ENCODE measurements at regions not wholly inside any gene's neighbourhood (a gene's known extent, or its start where the extent isn't known, plus 50 kb on each side); places are given as distances from the start of the nearest gene placed in this dataset.

GRCh38 chr5:110038297-110038997 lies 348.7 kb downstream of the MAN2A1 start:
- Histone ChIP-seq H3K4me3 (replicated peaks in 1 of 3; ENCODE audit: insufficient read depth in 1 of 3, low read depth in 1 of 3, low read length in 3 of 3) (no peak overlapping the region), H4K20me1 (replicated peaks; ENCODE audit: control insufficient read depth, extremely low read depth, insufficient read depth, low read length) (no peaks in the 10 kb centered on the region), H2AFZ (ENCODE audit: low read depth, low read length) (no peak overlapping the region), H3K9me1 (replicated peaks; ENCODE audit: control insufficient read depth, extremely low read depth, insufficient read depth, low read length) (no peaks in the 10 kb centered on the region), H3K4me1 (ENCODE audit: control insufficient read depth, extremely low read depth, insufficient read depth, low read length) (no peaks in the 10 kb centered on the region), H3K9me3 (replicated peaks; ENCODE audit: control insufficient read depth, insufficient read depth, low read length) (no peaks in the 10 kb centered on the region), H3K79me2 (ENCODE audit: control insufficient read depth, insufficient read depth, low read length) (no peaks in the 10 kb centered on the region), H3K36me3 (ENCODE audit: control insufficient read depth in 2 of 2, extremely low read depth in 1 of 2, insufficient read depth in 2 of 2, low read length in 2 of 2) (no peaks in the 10 kb centered on the region), H3K9ac (replicated peaks; ENCODE audit: extremely low read depth, insufficient read depth, low read length) (no peak overlapping the region), H3K4me2 (ENCODE audit: insufficient read depth, low read length) (no peak overlapping the region), H3K27ac (ENCODE audit: insufficient read depth, low read depth, low read length) (no peak overlapping the region), H3K27me3 (ENCODE audit: control insufficient read depth in 2 of 2, insufficient read depth in 2 of 2, low read length in 2 of 2) (no peaks in the 10 kb centered on the region)
- intact Hi-C loops (cut with micrococcal nuclease) (no loop called here), dilution Hi-C loops (cut with MboI; ENCODE audit: extremely low pct_ligation_motif_present, low sequenced_read_pairs) (no loop called here)
- TF ChIP-seq MAX (IDR thresholded peaks at IDR 0.05; ENCODE audit: insufficient read depth, insufficient read length): no peak
- no peak for TF ChIP-seq POLR2A (IDR thresholded peaks at IDR 0.05; ENCODE audit: low read depth, low read length)
- no peak for TF ChIP-seq MYC (IDR thresholded peaks at IDR 0.05; ENCODE audit: low read depth, low read length)
- no peak for TF ChIP-seq POLR2AphosphoS5 (IDR thresholded peaks at IDR 0.05; ENCODE audit: insufficient read depth, low read depth, low read length)
- TF ChIP-seq JUN (IDR thresholded peaks at IDR 0.05; ENCODE audit: borderline replicate concordance, insufficient read depth, insufficient read length, low read depth): no peak
- no peak for TF ChIP-seq CTCF (IDR thresholded peaks at IDR 0.05; ENCODE audit: extremely low read depth in 1 of 2, insufficient read depth in 1 of 2, low read depth in 1 of 2, low read length in 2 of 2)
- no peak for TF ChIP-seq FOS (IDR thresholded peaks at IDR 0.05; ENCODE audit: borderline replicate concordance, insufficient read depth, low read length)
- TF ChIP-seq EZH2 (IDR thresholded peaks at IDR 0.05; ENCODE audit: borderline replicate concordance, low read depth, low read length, severe bottlenecking): no peak
- ChIA-PET CTCF (no interaction called here), POLR2A (no interaction called here)
- DNase-seq (ENCODE audit: low read depth, low spot score): no peak
- FAIRE-seq: no peak
- BruUV-seq (replicated peaks): no TSS peak

All from endothelial cell of umbilical vein (primary cell).